ENCODE measurements at regions not wholly inside any gene's neighbourhood (a gene's known extent, or its start where the extent isn't known, plus 50 kb on each side); places are given as distances from the start of the nearest gene placed in this dataset.

DNA sequence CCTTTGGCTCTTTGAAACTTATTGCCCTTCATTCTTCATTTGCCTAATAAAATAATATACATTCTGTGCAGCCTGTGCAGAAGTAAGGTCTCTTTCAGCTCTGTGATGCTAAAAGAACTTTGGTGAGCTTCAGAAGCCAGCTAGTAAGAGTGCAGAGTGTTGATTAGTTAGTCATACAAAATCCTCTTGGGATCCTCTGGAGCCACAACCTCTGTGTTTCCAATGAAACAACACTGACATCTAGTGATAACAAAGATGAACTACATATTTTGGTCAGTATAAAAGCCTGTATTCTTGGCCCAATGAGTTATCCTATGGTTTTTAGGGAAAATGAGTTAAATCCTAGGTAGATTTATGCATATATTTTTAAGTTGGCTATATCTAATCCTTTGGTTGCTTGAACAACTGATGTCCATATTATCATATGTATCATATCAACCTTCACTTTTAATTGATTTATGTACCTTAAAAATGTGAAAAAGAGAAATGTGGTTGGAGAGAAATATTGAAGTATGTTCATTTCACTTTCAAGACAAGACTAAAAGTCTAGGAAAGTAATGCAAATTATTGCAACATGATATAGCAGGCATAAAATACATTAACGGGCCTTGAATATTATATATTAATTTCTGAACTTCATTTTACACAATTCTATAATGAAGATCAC lies 158.4 kb downstream of the KLHL28 start:
- TF ChIP-seq, protein P1, sequence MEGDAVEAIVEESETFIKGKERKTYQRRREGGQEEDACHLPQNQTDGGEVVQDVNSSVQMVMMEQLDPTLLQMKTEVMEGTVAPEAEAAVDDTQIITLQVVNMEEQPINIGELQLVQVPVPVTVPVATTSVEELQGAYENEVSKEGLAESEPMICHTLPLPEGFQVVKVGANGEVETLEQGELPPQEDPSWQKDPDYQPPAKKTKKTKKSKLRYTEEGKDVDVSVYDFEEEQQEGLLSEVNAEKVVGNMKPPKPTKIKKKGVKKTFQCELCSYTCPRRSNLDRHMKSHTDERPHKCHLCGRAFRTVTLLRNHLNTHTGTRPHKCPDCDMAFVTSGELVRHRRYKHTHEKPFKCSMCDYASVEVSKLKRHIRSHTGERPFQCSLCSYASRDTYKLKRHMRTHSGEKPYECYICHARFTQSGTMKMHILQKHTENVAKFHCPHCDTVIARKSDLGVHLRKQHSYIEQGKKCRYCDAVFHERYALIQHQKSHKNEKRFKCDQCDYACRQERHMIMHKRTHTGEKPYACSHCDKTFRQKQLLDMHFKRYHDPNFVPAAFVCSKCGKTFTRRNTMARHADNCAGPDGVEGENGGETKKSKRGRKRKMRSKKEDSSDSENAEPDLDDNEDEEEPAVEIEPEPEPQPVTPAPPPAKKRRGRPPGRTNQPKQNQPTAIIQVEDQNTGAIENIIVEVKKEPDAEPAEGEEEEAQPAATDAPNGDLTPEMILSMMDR (IDR thresholded peaks at IDR 0.05), result peak in 2 of 3 experiments; percentile 44 to 64
- no peaks in the 10 kb centered on the region for H3K27me3 ChIP-seq
- intact Hi-C loops (cut with DNase I), result no loop called here
- no peak for DNase-seq (ENCODE audit: low spot score in 2 of 2)
- no peak overlapping the region for H3K27ac ChIP-seq
- H3K9me3 ChIP-seq, result no peaks in the 10 kb centered on the region
- no peaks in the 10 kb centered on the region for H3K36me3 ChIP-seq
- H3K4me3 ChIP-seq, result no peak overlapping the region
- H3K4me1 ChIP-seq, result no peaks in the 10 kb centered on the region

DNA sequence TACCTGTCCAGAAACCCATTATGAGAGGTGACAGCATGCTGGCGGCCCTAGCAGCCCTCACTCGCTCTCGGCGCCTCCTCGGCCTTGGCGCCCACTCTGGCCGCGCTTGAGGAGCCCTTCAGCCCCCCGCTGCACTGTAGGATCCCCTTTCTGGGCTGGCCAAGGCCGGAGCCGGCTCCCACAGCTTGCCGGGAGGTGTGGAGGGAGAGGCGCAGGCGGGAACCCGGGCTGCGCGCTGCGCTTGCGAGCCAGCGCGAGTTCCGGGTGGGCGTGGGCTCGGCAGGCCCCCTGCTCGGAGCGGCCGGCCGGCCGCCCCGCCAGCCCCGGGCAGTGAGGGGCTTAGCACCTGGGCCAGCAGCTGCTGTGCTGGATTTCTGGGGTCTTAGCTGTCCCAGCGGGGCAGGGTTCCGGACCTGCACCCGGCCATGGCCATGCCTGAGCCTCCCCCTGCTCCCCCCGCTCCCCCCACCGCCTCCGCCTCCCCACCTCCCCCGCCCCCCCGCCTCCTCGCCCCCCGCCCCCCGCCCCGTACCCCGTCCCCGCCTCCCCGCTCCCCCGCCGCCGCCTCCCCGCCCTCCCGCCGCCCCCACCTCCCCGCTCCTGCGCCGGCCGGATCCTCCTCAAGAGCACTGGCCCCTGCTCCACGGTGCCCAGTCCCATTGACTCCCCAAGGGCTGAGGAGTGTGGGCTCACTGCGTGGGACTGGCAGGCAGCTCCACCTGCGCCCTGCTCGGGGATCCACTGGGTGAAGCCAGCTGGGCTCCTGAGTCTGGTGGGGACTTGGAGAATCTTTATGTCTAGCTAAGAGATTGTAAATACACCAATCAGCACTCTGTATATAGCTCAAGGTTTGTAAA lies 163.1 kb downstream of the KLHL28 start:
- Histone ChIP-seq H3K27ac (no peak overlapping the region), H3K4me1 (no peaks in the 10 kb centered on the region), H3K36me3 (no peaks in the 10 kb centered on the region), H3K4me3 (no peak overlapping the region), H3K9me3 (no peaks in the 10 kb centered on the region), H3K27me3 (no peaks in the 10 kb centered on the region)
- DNase-seq (ENCODE audit: low spot score in 2 of 2), result no peak
- intact Hi-C loops (cut with DNase I), result no loop called here
- TF ChIP-seq, protein P1 (IDR thresholded peaks at IDR 0.05), result no peak

DNA sequence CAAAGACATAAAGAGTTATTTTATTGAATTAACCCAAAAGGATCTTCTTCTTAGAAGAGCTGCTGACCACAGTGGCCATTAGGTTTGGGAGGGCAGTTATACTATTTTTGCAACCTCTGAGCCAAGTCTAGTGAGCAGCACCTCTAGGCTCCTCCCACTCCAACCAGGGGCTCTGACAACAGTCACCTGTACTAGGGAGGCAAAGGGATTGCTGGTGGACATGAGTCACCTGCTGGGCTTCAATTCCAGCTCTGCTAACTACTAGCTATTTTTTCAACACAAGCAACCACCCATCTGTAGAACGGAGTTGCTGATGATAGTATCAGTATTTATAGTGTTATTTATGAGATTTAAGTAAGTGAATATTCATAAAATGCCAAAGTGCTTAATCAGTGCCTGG lies 166.0 kb downstream of the KLHL28 start:
- TF ChIP-seq, protein P1 (IDR thresholded peaks at IDR 0.05), result no peak
- no peak overlapping the region for H3K27ac ChIP-seq
- H3K4me1 ChIP-seq, result no peaks in the 10 kb centered on the region
- no peak for DNase-seq (ENCODE audit: low spot score in 2 of 2)
- H3K27me3 ChIP-seq, result no peaks in the 10 kb centered on the region
- intact Hi-C loops (cut with DNase I), result no loop called here
- no peak overlapping the region for H3K4me3 ChIP-seq
- no peaks in the 10 kb centered on the region for H3K9me3 ChIP-seq
- no peaks in the 10 kb centered on the region for H3K36me3 ChIP-seq

DNA sequence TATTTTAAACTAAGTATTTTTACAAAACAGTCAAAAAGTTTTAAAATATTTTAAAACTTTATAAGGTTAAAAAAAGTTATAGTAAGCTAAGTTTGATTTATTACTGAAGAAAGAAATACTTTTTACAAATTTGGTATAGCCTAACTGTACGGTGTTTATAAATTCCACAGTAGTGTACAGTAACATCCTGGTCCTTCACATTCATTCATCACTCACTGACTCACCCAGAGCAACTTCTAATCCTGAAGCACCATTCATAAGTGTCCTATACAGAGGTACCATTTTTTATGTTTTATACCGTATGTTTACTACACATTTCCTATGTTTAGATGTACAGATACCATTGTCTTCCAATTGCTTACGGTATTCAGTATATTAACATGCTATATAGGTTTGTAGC lies 170.0 kb downstream of the KLHL28 start:
- Histone ChIP-seq H3K4me1 (no peaks in the 10 kb centered on the region), H3K27me3 (no peaks in the 10 kb centered on the region), H3K4me3 (no peak overlapping the region), H3K27ac (no peak overlapping the region), H3K36me3 (no peaks in the 10 kb centered on the region), H3K9me3 (no peaks in the 10 kb centered on the region)
- TF ChIP-seq, protein P1 (IDR thresholded peaks at IDR 0.05), result no peak
- intact Hi-C loops (cut with DNase I), result no loop called here
- DNase-seq (ENCODE audit: low spot score in 2 of 2), result no peak

DNA sequence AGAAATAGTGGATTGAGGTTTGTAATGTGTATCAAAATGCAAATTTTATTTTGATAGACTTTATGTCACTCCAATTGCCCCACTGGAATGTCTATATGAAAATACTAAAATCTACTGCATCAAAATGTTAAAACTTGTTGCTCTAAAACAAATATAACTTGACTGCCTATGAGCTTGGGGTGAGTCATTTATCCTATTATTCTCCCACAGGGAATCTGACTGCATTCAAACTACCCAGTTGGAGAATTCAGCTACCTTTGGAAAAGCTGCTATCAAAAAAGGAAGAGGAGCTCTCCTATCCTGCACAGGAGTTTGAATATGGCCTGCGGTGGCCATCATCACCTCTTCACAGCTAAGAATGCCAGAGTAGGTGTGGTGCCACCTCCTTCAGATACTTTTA lies 173.1 kb downstream of the KLHL28 start:
- TF ChIP-seq, protein P1 (IDR thresholded peaks at IDR 0.05), result no peak
- Histone ChIP-seq H3K9me3 (no peaks in the 10 kb centered on the region), H3K4me1 (no peaks in the 10 kb centered on the region), H3K4me3 (no peak overlapping the region), H3K27me3 (no peaks in the 10 kb centered on the region), H3K36me3 (no peaks in the 10 kb centered on the region), H3K27ac (no peak overlapping the region)
- intact Hi-C loops (cut with DNase I), result no loop called here
- DNase-seq (ENCODE audit: low spot score in 2 of 2), result no peak
